GM19239 (cell line): ENCODE measurements at regions not wholly inside any gene's neighbourhood (a gene's known extent, or its start where the extent isn't known, plus 50 kb on each side); places are given as distances from the start of the nearest gene placed in this dataset.
"Not testable (repeated sequence)": the region's sequence is repeated elsewhere in the genome, so short reads cannot be mapped to it uniquely, and the experiment has no call there.

ENCODE experiments used
- DNase-seq: peaks from one replicate; pipeline ENCODE4 v3.0.0; 2011; ENCODE audit warnings: low spot score; ENCODE audit not compliant: insufficient read length
- FAIRE-seq: peaks from 2 replicates; lab custom pipeline; 2011; peaks lifted over from hg19 to GRCh38; lab: Jason Lieb, UNC

GRCh38 chr2:15748736-15749323 lies 157.2 kb downstream of the DDX1 start:
- peak; percentile 26 for DNase-seq
- no peak for FAIRE-seq

GRCh38 chr2:15749460-15750432 lies 158.1 kb downstream of the DDX1 start:
- DNase-seq (no peak), FAIRE-seq (no peak)

GRCh38 chr2:15750433-15750814 lies 158.8 kb downstream of the DDX1 start:
- DNase-seq, result no peak
- FAIRE-seq, result no peak

GRCh38 chr2:15750822-15751329 lies 159.2 kb downstream of the DDX1 start:
- no peak for FAIRE-seq
- no peak for DNase-seq

- DNase-seq, result no peak
- FAIRE-seq, result no peak
Observed at GRCh38 chr2:15751477-15751876, 159.8 kb downstream of the DDX1 start.

GRCh38 chr2:15752552-15753232 lies 161.0 kb downstream of the DDX1 start:
- no peak for FAIRE-seq
- DNase-seq, result no peak

GRCh38 chr2:15753233-15753798 lies 161.6 kb downstream of the DDX1 start:
- DNase-seq (no peak), FAIRE-seq (no peak)

GRCh38 chr2:15753811-15754702 lies 162.4 kb downstream of the DDX1 start:
- FAIRE-seq, result no peak
- DNase-seq, result no peak

GRCh38 chr2:15754703-15755099 lies 163.0 kb downstream of the DDX1 start:
- no peak for FAIRE-seq
- no peak for DNase-seq

- DNase-seq, result no peak
- no peak for FAIRE-seq
Observed at GRCh38 chr2:15755528-15755927, 163.9 kb downstream of the DDX1 start.

- DNase-seq (no peak), FAIRE-seq (no peak)
Observed at GRCh38 chr2:15756011-15756550, 164.4 kb downstream of the DDX1 start.

- DNase-seq (no peak), FAIRE-seq (no peak)
Observed at GRCh38 chr2:15756882-15757819, 165.5 kb downstream of the DDX1 start.

- DNase-seq (no peak), FAIRE-seq (no peak)
Observed at GRCh38 chr2:15757820-15758586, 166.3 kb downstream of the DDX1 start.

GRCh38 chr2:15758848-15759247 lies 167.2 kb downstream of the DDX1 start:
- no peak for DNase-seq
- FAIRE-seq, result no peak

GRCh38 chr2:15759385-15759784 lies 167.7 kb downstream of the DDX1 start:
- DNase-seq (no peak), FAIRE-seq (no peak)

GRCh38 chr2:15759791-15760190 lies 168.1 kb downstream of the DDX1 start:
- not testable (repeated sequence) for FAIRE-seq, DNase-seq

- DNase-seq (no peak), FAIRE-seq (no peak)
Observed at GRCh38 chr2:15760232-15760910, 168.7 kb downstream of the DDX1 start.
